Kidney epithelial cell (primary cell): ENCODE measurements at regions not wholly inside any gene's neighbourhood (a gene's known extent, or its start where the extent isn't known, plus 50 kb on each side); places are given as distances from the start of the nearest gene placed in this dataset.

ENCODE experiments used
- DNase-seq: peaks from one replicate; pipeline ENCODE4 v3.0.0-alpha.2; 2010; ENCODE audit warnings: low read depth
- H3K27me3 ChIP-seq: 2 replicates; pipeline ENCODE4 v1.6.0; 2011; ENCODE audit warnings: low read length; ENCODE audit not compliant: control insufficient read depth, insufficient read depth
- H3K36me3 ChIP-seq: 2 replicates; pipeline ENCODE4 v1.5.1; 2011; ENCODE audit warnings: low read length; ENCODE audit not compliant: control insufficient read depth, insufficient read depth
- H3K4me3 ChIP-seq: 2 replicates; pipeline ENCODE4 v1.5.1; 2011; ENCODE audit warnings: low read depth, mild to moderate bottlenecking, control low read depth, low read length
- TF ChIP-seq, protein P1 (sequence below): IDR thresholded peaks from 2 replicates; pipeline ENCODE4 v1.5.1; 2011; ENCODE audit warnings: mild to moderate bottlenecking, moderate library complexity, low read length, control low read depth, inconsistent platforms; ENCODE audit not compliant: insufficient read depth, poor library complexity, severe bottlenecking

DNA sequence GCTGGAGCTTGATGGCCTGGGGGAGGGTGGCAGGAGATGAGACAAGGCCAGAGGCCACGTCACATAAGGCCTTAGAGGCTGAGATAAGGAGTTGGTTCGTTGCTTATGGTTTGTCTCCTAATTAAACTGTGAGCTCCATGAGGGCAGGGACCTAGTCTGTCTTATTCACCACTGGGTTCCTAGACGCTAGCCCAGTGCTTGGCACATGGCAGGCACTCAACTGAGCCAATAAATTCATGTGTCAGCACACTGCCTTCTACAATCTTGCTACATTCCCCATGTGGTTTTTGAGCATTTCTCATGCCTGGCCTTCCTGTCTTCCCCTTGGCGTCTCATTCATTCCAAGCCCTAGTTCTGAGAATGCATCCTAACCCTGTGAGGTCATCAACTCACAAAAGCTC is 92.5 kb upstream of the MED13L start:
- Histone ChIP-seq H3K36me3 (no peaks in the 10 kb centered on the region), H3K27me3 (no peaks in the 10 kb centered on the region), H3K4me3 (no peak overlapping the region)
- no peak for DNase-seq
- TF ChIP-seq, protein P1, sequence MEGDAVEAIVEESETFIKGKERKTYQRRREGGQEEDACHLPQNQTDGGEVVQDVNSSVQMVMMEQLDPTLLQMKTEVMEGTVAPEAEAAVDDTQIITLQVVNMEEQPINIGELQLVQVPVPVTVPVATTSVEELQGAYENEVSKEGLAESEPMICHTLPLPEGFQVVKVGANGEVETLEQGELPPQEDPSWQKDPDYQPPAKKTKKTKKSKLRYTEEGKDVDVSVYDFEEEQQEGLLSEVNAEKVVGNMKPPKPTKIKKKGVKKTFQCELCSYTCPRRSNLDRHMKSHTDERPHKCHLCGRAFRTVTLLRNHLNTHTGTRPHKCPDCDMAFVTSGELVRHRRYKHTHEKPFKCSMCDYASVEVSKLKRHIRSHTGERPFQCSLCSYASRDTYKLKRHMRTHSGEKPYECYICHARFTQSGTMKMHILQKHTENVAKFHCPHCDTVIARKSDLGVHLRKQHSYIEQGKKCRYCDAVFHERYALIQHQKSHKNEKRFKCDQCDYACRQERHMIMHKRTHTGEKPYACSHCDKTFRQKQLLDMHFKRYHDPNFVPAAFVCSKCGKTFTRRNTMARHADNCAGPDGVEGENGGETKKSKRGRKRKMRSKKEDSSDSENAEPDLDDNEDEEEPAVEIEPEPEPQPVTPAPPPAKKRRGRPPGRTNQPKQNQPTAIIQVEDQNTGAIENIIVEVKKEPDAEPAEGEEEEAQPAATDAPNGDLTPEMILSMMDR = no peak

DNA sequence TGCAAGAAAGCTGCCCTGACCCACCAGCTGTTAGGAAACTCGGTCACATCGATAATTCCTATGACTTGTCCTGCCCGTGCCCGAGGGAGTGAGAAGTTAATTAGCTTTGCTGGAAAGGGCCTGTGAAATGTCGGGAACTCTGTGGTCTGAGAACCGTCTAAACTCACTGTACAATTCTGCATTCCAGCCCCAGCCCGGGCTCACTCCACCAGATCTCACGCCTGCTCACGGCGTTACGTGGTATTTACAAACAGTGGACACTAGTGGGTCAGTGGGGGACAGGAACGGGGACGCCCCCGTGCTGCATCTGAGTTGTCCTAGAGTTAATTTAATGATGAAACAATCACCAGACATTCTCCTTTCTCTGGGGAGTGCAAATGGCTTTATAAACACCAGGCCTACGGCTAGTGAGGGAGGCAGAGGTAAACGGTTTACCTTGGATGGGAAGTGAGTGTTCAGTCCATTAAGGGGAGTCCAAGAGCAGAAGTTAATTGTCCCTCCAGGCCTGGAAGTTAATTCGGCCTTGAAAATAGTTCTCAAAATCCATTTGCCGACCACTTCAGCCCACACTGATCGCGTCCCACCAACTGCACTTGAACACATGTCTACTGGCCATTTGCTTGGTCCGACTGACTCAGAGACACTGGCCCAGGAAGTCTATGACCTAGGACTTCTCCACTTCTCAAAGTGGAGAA is 93.5 kb upstream of the MED13L start:
- no peak for DNase-seq
- H3K27me3 ChIP-seq = no peaks in the 10 kb centered on the region
- TF ChIP-seq, protein P1 = no peak
- no peaks in the 10 kb centered on the region for H3K36me3 ChIP-seq
- H3K4me3 ChIP-seq = no peak overlapping the region

DNA sequence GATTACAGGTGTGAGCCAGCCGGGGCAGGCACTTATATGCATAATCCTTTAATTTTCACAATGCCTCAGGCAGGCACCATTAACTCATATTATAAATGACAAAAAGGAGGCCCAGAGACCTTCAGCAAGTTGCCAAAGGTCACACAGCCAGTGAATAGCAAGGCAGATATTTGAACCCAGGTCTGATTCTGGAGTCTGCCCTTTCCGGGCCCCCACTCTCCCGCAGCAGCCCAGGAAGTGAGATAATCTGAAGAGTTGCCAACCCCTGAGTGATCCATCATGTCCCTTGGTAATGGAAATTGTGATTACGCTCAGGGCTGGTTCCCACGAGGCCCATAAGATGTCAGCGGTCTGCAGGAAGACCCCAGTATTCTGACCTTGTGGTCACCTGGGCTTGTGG is 95.3 kb upstream of the MED13L start:
- H3K4me3 ChIP-seq = no peak overlapping the region
- DNase-seq = no peak
- TF ChIP-seq, protein P1 = no peak

DNA sequence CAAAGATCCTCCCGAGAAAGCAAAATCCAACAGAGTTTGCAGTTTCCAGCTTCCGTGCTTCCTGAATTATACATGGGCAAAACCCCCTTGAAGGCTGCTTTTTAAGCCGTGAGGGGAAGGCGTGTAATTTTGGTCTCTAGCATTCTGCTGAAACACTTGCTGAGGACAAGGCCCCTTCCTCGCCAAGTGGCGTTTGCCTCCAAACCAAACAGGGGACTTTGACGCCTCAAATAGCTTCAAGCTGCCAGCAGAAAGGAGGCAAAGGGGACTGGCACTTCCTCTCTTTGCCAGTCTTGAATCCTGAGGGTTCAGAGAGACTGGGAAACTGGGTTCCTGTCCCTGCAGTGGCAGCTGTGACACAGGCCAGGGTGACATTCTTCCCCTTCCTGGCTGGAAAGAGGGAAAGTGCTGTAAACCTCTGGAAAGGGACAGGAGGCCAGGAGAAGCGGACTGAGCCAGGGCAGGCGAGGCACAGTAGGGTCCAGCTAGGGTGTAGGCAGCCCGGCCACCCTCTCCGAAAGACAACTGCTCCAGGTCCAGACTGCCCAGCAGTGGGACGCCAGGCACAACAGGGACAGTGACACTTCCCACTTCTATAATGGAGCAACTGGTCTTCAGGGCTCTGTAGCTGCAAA is 96.2 kb upstream of the MED13L start:
- Histone ChIP-seq H3K36me3 (no peaks in the 10 kb centered on the region), H3K27me3 (no peaks in the 10 kb centered on the region), H3K4me3 (no peak overlapping the region)
- TF ChIP-seq, protein P1 = no peak
- no peak for DNase-seq

More for the DNA sequence above, 95.3 kb upstream of the MED13L start:
- H3K36me3 ChIP-seq = no peaks in the 10 kb centered on the region
- H3K27me3 ChIP-seq = no peaks in the 10 kb centered on the region

DNA sequence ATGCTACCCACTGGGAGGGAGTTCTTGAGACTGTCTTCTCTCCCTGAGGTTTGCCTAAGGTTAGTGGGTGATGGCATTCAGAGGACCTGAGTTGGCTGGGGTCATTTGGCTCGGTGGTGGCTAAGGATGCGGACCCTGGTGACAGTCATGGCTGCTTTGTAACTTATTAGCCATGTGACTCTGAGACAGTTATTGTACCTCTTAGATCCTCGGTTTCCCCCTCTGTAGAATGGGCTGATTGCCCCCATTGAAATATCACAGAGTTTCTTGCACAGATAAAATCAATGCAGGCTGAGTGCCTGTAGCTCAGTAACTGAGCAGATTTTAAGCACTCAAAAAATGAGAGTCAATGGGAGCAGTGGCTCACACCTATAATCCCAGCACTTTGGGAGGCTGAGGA is 96.7 kb upstream of the MED13L start:
- Histone ChIP-seq H3K4me3 (no peak overlapping the region), H3K36me3 (no peaks in the 10 kb centered on the region), H3K27me3 (no peaks in the 10 kb centered on the region)
- TF ChIP-seq, protein P1 = no peak
- DNase-seq = no peak
